ENCODE measurements at regions not wholly inside any gene's neighbourhood (a gene's known extent, or its start where the extent isn't known, plus 50 kb on each side); places are given as distances from the start of the nearest gene placed in this dataset.

DNA sequence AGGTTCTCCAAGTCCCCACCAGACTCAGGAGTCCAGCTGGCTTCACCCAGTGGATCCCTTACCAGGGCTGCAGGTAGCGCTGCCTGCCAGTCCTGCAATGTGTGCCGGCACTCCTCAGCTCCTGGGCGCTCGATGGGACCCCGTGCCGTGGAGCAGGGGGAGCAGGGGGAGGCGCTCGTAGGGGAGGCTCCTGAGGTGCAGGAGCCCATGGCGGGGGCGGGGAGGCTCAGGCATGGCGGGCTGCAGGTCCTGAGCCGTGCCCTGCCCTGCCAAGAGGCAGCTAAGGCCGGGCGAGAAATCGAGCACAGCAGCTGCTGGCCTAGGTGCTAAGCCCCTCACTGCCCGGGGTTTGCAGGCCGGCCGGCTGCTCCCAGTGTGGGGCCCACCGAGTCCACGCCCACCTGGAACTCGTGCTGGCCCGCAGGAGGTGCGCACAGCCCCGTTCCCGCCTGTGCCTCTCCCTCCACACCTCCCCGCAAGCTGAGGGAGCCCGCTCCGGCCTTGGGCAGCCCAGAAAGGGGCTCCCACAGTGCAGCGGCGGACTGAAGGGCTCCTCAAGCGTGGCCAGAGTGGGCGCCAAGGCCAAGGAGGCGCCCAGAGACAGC, 792.9 kb upstream of the CCDC179 start:
- DNase-seq: no peak

DNA sequence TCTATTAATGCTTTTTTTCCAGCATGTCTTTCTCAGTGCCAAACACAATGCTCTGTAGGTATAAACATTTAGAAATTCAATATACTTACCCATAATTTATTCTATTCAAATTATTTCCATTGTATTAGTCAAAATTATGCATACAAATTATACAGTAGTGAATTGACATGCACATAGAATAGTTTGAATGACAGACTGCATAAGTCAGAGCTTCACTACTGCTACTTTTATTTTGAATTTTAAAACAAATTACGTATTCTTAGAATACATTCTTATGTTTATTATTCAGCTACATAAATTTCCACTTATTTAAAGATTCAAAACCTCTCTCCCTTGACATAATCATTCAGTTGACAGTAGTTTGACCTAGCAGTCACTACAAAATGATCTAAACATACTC, 808.0 kb upstream of the CCDC179 start:
- DNase-seq: no peak

DNA sequence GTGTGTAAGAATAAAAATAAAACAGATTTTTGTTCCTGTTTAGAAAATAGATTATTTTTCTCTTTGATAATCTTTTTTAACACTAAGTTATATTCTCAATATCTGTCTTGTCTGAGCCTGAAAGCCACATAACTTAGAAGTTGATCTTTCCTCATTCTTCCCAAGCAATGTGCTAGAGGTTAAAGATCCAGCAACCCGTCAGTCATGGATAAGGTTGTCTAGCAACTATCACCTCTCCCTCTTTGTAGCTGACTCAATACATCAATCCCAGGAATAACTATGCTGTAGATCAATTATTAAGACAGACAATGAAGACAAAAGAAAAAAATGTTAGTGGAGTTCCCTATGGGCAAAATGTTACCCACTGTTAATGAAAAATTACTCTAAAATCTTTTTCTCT, 813.1 kb upstream of the CCDC179 start:
- DNase-seq: no peak

DNA sequence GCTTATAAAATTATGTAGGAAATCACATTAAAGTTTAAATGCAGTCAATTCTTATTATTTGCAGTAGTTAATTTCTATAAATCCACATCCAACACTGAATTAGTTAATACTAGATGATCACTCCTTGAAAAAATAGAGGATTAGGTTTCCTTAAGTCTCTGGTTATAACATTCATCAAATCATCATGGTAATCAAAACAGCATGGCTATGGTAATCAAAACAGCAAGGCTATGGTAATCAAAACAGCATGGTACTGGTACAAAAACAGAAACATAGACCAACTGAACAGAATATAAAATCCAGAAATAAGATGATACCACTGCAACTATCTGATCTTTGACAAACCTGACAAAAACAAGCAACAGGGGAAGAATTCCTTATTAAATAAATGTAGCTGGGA, 814.6 kb upstream of the CCDC179 start:
- no peak for DNase-seq

DNA sequence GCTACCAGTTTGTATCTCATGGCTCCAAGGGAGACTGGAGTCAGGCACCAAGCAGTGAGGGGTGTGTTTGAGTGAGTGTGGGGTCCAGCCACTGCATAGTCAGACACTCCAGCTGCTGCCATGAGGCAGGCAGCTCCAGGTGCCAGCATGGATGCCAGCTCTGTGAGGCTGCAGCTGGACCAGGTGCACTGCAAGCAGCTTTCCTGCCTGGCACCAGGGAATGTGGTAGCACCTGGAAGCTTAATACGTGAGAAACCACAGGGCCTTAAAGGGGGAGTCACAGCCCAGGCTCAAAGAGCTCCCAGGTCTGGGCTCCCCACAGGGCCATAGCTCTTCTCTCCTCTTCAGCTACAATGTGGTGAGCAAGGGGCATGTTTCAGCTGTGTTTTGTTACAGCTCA, 817.8 kb upstream of the LUZP2 start:
- no peak for DNase-seq

DNA sequence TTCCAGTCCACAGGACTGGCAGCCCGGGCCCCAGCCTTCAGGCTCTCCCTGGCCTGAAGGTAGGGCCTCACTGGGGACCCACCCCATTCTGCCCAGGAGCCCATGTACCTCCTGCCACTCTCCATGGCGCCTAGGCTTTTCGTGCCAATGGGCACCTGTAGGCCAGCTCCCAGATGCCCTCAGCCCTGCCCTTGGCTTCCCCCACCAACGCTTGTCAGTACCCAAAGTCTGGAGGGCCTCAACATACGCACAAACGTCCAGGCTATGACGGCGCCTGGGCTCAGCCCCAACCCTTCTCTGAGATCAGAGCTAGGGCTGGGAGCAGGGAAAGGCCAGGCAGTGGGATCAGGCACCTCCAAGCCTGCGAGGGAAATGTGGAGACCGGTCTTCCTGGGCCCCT, 816.9 kb upstream of the LUZP2 start:
- DNase-seq: no peak

DNA sequence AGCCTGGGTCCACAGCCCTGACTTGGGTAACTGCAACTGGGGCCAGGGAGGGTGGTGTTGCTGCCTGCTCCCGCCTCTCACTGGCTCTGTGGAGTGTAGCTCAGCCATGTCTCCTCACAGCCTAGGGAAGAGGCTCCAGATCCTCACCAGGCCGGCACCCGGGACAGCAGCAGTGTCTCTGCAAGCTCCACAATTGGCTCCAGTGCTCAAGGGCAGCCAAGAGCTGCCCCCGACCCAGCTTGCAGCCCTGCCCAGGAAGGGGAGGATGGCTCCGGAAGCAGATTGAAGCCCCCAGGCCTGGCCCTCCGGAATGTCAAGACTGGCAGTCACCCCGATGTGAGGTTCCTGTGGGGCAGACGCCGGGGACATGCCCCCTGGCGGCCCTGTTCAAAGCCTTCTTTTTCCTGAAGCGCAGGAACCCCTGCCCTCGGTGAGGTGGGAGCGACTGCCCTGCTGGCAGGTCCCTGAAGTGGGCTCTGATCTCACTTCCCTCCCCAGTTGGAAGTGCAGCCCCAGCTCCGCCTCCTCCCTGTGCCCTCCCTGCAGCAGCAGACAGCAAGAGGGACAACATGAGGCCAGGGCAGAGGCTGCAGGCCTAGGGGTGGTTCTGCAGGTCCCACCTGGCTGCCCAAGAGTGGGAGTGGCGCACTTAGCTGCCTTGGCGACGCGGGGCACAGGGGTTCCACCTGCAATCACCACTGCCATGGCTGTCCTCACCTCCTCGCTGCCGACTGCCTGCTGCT, 816.2 kb upstream of the LUZP2 start:
- no peak for DNase-seq

DNA sequence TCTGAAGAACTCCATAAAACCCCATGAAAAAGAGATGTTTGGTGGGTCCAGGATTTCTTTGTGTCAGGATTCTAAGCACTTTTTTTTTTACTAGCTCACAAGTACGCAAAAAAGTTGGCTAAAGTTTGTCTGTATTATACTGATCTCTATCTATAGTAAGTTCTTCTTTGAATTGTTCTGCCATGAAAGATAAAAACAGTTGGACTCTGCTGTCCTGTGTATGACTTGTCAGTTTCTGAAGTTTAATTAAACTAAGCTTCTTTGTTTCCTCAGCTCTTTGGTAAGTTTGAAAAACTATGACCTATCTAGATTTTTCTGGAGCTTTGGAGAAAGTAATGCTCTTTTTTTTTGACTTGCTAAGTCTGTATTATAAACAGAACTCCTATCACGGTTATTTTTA, 812.2 kb upstream of the LUZP2 start:
- no peak for DNase-seq

DNA sequence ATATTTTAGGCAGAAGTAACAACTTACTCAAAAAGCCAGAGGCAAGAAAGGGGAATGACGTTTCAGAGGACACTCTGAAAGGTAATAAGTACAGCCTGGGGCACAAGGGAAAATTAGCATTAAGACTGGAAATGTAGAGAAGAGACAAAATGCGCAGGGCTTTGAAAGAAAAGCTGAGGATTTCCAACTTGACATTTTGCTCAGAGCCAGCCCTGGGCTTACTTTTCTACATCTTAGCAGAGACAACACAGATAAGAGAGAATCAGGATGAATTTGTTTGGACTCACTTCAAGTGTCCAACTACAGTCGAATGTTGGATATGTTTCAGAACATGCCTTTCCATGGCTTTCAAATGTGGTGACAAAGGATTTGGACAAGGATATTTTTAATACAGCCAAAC, 808.9 kb upstream of the LUZP2 start:
- DNase-seq: no peak

DNA sequence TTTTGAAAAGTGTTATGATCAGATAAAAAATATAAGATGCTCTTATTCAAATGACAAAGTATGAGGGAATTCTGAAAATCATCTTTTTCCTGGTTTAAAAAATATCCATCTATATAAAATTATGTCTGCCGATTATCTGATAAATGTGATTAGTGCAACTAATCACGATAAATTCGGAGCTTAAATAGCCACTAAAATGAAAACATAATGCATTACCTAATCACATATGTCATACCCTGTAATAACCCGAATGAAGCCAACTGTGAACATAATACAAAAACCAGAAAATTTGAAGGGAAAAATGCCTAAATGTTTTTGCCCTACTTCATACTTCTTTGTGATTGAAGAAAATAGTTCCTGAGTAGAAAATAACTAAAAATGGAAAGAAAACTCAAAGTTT, 808.4 kb upstream of the LUZP2 start:
- no peak for DNase-seq

DNA sequence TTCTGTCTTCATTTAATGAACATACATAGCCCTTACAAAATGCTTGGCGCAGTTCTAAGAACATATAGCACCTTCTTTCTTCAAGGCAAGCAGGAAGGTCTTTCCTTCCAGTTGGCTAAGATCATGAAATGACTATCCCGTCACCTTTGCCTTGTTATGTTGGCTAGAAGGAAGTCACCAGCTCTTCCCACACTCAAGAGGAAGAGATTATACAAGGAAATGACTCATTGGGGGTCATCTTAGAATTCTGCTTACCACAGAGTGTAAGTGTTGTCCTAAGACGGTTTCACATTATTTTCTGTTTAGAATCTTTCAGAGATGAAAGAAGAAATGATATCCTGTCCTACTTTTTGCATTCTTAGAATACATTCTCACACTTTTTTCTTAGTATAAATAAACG, 808.0 kb upstream of the LUZP2 start:
- no peak for DNase-seq

DNA sequence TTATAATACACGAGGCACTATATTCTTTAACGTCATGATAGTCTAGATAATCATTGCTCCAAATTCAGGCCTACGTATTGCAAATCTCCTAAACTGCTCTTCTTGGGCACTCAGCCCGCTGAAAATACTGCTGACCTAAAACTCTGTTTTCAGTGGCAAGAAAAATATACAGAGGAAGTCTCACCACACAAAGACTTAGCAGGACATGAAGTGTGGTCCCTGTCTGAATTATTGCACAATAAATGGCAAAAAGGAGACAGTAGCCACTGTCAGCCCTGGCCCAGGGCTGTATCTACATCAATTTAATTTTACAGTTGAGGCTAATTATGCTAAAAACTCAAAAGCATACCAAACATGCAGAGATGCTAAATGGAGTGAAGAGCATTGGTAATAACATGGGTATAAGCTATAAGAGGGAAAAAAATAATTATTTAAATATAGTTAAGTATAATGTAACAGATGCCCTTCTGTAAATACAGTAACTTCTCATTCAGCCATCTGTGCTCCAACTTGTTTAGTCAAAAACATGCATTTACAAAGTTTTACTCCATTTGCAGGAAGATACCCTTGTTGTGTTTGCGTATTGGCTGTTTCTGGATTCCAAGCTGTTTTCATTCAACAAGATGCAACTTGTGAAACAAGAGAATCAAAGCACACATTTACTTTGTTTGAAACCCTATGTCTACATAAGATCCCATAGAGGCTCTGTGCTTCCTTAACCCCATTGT, 800.0 kb upstream of the LUZP2 start:
- DNase-seq: no peak

DNA sequence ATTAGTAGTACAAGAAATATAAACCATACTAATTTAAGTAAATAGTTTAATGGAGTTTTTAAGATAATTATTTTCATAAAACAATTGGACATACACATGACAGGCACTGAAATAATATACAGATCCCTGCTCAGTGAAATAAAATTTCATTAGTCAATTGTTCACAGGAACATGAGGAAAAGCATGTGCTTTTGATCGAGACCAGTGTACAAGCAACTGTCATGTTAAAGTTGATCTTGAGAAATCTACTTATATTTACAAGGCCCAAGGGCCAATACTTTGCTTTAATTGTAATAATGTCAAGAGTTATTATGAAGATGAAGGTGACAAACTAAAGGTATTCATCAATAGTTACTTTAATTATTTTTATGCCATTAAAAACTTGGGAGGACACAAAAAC, 792.7 kb upstream of the LUZP2 start:
- no peak for DNase-seq

DNA sequence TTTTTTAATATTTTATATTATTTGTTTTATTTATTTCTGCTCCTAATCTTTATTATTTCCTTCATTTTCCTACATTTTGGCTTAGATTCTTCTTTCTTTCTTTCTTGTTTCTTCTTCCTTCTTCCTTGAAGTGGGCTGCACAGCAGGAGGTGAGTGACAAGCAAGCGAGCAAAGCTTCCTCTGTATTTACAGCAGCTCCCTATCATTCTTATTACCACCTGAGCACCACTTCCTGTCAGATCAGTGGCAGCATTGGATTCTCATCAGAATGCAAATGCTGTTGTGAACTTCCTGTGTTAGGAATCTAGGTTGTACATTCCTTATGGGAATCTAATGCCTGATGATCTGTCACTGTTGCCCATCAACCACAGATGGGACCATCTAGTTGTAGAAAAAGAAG, 784.9 kb upstream of the LUZP2 start:
- DNase-seq: no peak

DNA sequence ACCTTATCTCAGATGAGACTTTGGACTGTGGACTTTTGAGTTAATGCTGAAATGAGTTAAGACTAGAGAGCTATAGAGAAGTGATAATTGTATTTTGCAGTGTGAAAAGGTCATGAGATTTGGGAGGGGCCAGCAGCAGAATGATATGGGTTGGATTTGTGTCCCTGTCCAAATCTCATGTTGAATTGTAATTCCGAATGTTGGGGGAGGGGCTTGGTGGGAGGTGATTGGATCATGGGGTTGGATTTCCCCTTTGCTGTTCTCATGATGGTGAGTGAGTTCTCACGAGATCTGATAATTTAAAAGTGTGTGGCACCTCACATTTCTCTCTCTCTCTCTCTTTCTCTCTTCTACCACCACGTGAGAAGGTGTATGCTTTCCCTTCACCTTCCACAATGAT, 777.8 kb upstream of the LUZP2 start:
- no peak for DNase-seq

DNA sequence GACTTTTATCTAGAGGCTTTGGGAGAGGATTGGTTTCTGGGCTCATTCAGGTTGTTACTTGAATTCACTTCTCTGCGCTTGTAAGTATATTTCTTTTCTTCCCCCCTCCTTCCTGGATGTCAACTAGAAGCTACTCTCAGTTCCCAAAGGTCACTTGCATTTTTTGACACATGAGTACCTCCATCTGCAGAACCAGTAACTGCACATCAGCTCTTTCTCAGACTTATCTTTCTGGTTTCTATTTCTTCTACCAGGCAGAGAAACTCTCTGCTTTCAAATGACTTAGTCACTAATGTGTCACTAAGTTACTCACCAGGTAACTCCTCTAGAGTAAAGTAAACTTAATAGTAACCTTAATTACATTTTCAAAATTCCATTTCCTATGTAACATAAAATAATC, 773.0 kb upstream of the LUZP2 start:
- no peak for DNase-seq

DNA sequence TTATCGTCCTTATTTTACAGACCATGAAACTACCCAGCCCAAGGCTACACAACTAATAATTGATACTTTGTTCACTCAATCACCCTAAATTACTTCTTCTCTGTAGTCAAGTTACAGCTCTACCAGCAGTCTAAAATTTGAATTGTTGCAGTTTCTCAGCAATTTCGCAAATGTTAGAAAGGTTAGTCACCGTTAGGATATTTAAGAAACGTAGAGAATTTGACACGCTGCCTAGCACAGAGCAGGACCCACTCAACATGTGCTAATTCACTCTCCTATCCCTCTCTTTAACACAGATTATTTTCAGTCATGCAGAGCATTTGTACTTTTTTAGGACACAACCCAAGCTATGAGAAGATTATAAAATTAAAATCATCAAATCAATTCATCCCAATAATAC, 771.1 kb upstream of the LUZP2 start:
- no peak for DNase-seq

DNA sequence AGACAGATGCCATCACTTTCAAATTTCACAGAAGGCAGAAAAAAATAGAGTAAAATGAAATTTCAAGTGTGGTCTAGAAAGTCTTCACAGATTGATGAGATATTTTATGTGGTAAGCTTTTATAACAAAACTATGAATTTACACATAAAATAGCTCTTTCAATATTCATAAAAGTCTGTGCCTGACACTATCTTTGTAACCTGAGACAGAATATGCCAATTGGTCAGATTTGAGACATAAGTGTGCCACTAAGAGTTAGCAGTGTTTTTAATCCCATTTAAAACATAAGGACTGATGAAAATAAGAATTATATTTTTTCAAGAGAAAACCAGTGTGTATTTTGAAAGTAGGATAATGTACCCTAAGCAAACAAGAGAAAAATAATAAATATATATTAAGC, 769.5 kb upstream of the LUZP2 start:
- DNase-seq: no peak

DNA sequence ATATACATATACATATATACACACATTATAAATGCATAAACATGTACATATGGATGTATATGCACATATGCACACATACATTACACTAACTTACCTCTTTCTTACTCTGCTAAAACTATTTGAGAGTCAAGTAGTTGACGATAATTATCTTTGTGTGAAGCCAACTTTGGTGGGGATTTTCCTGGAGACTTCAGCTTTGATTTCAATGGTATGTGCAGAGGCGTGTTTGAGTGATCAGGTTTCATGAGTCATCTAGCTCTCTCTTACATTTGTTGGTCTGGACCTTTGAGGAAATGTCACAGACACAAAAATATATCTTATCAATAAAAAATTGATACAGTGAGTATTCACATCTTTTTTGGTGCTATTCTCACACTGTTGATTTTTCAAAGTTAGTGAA, 769.1 kb upstream of the LUZP2 start:
- DNase-seq: no peak

DNA sequence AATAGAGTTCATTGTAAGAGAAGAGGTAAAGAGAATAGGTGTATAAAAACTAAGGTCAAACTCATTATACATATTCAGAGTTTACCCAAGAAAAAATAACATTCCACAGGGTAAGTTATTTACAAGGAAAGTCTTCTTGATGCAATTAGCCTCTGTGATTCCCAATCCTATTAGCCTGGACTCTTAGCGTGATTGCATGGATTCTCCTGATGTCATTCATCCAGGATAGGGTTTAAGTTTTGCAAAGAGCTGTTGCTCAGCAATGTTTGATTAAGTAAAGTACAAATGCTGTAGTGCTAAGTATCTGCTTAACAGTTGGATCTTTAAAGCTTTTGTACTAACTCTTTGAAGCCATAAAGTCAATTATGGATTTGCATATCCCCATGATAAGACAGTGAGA, 767.8 kb upstream of the LUZP2 start:
- no peak for DNase-seq

DNA sequence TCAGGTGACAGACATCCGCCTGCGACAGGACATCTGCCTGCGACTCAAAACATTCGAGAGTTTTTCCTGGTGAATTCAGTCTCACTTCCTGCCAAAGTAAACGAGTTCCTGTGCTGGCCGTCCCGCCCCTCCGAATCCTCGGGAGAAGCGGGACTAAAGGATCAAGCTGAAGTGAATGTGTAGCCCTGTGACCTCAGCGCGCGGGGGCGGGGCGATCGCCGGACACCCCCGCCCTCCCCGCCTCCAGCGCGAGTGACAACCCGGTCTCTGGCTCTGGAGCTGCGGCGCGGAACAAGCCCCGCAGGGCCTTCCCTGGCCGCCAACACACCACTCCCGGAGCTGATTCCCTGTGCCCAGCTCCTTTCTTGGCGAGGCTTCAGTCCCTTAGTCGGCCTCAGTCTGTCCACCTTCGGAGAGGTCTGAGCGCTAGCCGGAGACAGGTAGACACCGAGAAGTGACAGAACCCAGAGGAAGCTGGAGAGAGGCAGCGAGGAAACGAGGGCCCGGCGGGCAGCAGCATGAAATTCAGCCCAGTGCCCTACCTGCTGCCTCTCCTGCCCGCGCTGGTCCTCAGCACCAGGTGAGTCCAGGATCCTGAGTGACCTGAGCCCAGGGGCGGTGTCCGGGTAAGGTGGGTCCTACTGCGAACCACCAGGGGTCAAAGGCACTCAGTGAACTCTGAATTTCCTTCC, 766.4 kb upstream of the LUZP2 start:
- peak in 1 of 58 donors; percentile 4 for DNase-seq

DNA sequence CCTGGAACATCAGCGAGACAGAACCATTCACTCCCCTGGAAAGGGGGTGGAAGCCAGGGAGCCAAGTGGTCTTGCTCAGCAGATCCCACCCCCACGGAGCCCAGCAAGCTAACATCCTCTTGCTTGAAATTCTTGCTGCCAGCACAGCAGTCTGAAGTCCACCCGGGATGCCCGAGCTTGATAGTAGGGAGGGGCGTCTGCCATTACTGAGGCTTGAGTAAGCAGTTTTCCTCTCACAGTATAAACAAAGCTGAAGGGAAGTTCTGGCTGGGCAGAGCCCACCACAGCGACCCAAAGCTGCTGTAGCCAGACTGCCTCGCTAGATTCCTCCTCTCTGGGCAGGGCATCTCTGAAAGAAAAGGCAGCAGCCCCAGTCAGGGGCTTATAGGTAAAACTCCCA, 764.8 kb upstream of the LUZP2 start:
- DNase-seq: no peak
